Suppressor macrophage treated with lipopolysaccharide for 1 hour (primary cell): ENCODE measurements at regions not wholly inside any gene's neighbourhood (a gene's known extent, or its start where the extent isn't known, plus 50 kb on each side); places are given as distances from the start of the nearest gene placed in this dataset.
A peak's percentile ranks its signal among the peaks of the same experiment; 100 is the strongest.
"Not testable (repeated sequence)": the region's sequence is repeated elsewhere in the genome, so short reads cannot be mapped to it uniquely, and the experiment has no call there.

ENCODE experiments used
- DNase-seq, 3 donors: peaks; one replicate each; pipeline ENCODE4 v3.0.0-alpha.2; 2020 to 2022

GRCh38 chr2:49661809-49662208, 507.5 kb upstream of the FSHR start:
- no peak for DNase-seq

- DNase-seq, result no peak
Measured at GRCh38 chr2:49656853-49657252, 502.5 kb upstream of the FSHR start.

- no peak for DNase-seq
Measured at GRCh38 chr2:49643149-49643548, 488.8 kb upstream of the FSHR start.

GRCh38 chr2:49640630-49641029, 486.3 kb upstream of the FSHR start:
- no peak for DNase-seq

DNA sequence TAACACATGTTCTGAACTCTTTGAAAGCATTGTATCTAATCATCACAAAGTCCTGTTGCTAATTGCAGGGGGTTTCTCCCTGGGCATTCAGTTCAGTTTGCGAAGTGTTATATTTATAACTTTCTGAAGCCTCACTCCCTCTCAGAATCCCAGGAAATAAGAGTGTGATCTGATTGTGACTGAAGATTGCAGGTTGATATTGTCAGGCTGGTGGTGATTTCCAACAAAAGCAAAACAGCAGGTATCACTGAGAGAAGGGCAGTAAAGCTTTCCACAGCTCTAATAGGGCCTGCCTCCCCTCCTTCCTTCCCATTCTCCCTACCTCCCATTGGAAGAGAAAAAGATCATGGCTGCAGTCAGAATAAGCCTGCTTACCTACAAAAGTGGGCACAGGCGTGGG, 466.7 kb upstream of the FSHR start:
- no peak for DNase-seq

DNA sequence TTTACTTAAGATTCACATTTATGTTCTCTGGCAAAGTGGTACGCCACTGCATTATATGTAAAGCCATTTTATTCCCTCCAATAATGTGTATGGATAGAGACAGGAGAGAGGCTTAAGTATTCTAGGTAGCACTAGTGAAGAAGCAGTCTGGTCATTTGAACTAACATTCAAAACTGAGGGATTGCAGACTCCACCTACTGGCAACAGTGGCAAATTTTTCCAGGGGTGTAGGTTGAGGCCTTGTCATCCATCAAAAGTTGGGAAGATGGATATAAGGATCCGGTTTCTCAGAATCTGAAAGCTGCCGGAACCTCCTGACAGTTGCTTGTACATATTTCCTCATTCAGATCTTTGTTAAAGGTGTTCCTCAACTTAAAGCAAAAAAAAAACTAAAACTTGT, 465.5 kb upstream of the FSHR start:
- no peak for DNase-seq

DNA sequence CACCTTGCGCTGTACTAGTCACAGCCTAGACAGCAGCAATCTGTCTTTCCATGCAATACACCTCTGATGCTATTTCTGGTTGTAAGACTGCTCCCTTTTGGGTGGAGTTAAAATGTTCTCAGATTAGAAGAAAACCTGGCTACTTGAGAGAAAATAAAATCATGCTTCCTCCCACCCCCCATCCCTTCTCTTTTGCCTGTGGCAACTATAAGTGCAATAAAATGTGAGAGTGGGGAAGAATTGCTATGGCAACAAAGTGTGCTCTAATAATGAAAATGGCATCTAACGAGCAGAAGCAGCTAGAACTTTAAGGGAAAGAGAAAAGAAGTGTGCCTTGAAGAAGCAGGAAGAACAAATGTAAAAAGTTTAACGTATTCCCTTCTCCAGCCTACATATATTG, 464.2 kb upstream of the FSHR start:
- no peak for DNase-seq

DNA sequence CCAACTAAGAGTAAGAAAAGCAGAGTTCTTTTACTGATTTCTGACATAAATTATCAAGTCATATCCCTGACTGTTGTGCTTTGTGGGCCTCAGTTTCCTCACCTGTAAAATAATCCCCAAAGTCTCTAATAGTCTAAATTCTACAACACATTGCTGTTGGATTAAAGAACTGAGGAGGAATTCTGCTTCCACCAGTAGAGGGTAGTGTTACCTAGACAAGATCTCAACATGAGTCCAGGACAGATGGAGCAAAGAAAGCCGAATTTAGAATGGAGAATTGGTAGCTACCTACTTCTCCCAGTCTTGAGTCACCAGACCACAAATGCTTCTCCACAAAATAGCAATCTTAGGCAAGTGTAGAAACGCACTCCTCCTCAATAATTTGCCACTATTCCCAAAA, 462.5 kb upstream of the FSHR start:
- DNase-seq, result peak in 2 of 3 donors; percentile 0 to 15

GRCh38 chr2:49611796-49612195, 457.5 kb upstream of the FSHR start:
- not testable (repeated sequence) for DNase-seq

DNA sequence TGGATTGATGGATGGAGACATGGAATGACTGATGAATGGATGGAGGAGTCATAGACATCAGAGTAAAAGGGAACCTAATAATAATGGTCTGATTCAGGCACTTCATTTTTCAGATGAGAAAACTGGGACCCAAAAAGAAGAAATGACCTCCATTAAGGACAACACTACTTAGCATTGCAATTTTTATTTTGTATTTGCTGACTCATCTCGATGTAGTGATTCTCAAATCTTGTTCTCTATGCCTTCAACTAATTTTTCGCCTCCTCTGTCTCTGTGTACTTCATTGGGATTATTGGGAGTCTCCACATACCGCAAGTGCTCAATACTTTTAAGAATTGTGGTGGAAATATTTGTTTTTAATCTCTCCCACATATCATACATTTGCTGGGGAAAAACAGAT, 446.2 kb upstream of the FSHR start:
- DNase-seq, result no peak

- DNase-seq, result no peak
Measured at GRCh38 chr2:49598231-49598630, 443.9 kb upstream of the FSHR start.

GRCh38 chr2:49585921-49586320, 431.6 kb upstream of the FSHR start:
- no peak for DNase-seq

DNA sequence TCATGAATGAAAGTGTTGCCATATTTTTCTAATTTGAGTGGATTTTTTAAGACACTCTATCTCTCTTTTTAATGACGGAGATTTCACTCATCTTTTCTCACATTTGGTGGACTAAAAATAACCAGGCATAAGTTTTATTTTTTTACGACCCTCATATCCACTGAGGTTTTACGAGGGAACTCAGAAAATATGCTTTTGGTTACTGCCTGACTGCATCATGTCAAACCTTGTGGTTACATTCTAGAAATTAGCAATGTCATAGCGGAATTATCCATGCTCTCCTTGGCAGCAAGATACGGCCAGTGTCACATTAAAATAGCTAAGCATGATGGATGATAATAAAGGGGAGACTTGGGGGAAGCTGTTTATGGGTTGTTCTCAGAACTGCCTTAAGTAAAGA, 428.6 kb upstream of the FSHR start:
- DNase-seq, result no peak

GRCh38 chr2:49577041-49577440, 422.7 kb upstream of the FSHR start:
- DNase-seq, result no peak

- no peak for DNase-seq
Measured at GRCh38 chr2:49569176-49569575, 414.9 kb upstream of the FSHR start.

GRCh38 chr2:49567811-49568600, 413.7 kb upstream of the FSHR start:
- DNase-seq, result no peak

DNA sequence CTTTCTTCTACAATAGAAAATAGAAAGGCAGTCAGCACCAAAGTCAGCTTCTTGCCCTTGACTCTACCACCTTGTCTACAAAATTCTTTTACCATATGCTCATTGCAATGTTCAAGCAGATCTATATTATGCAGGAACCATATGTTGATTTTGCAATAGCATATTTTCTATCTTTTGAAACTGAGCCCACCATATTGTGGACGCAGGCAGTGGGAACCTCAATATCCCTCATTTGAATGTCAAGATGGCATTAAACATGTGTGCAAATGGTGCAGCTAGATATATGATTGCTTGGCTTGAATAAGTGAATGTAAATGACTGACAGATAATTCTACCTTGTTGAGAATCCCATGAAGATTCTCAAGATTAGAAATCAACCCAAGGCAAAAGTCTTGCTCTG, 412.7 kb upstream of the FSHR start:
- DNase-seq, result no peak

DNA sequence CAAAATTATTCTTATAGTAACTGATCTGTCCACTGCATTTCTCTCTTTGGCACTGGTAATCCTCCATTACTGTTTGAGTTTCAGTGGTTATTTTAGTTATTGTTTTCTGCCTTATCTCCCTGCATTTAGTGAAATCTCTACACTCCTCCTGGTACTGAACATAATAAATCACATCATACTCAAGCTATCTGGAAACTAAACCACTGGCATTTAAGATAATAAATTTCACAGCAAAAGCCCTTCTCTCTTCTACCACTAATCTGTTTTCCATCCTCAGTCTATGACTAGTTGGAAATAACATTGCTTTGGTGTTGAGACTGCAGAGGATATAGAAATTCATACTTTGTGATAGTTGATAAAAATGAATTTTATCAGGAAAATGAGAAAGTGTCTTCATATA, 399.3 kb upstream of the FSHR start:
- no peak for DNase-seq

GRCh38 chr2:49532702-49533101, 378.4 kb upstream of the FSHR start:
- no peak for DNase-seq

DNA sequence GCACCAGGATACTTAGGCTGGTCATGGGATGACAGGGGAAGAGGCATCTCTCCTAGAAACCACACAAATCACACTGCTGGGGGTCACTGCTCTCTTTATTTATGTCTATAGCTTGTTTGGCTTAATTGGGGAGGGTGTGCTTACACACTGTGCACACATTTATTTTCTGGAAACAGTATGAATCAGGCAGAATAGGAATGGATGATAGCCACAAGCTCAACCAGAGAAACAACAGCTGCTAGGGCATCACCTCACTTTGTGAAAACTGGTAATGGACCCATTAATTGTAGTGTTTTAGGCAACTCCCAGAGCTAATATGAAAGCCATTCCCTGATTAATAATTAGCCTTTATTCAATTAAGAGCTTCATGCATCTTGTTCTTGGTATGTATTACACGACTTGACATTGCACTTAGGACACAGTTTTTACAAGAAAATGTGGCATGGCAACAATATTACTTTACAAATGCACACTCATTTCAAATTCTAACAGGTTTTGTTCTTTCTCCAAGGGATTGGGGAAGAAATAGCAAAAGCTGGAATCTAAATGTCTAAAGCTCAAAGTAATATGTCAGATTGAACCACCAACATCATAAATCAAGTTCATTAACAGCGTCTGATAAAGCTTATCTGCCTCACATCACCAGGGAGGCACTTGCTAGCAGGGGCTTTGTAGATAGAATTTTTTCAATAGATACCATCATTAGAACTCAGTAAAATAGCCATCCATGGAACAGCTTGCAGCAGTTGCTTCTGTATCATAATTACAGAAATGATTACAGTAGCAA, 361.9 kb upstream of the FSHR start:
- DNase-seq, result no peak

GRCh38 chr2:49514201-49514600, 359.9 kb upstream of the FSHR start:
- no peak for DNase-seq

DNA sequence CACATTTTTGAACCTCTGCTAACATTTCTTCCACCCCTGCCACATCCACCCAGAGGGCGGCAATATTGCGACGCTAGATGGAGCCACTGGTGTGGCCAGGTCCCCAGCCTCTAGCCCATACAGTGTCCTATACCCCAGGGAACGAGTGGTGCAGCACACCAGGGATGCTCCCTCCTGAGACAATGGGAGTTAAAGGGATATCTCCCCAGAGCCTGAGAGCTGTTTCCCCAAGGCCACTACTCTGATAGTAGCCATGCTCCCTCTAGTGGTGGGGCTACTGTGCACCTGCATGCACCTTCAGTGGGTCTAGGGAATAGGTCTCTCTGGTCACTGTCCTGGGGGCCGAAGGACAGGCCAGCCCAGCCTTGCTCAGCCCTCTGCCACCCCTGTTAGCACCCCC, 336.4 kb upstream of the FSHR start:
- DNase-seq, result peak in 2 of 3 donors; percentile 6 to 33

GRCh38 chr2:49487139-49487538, 332.8 kb upstream of the FSHR start:
- no peak for DNase-seq

DNA sequence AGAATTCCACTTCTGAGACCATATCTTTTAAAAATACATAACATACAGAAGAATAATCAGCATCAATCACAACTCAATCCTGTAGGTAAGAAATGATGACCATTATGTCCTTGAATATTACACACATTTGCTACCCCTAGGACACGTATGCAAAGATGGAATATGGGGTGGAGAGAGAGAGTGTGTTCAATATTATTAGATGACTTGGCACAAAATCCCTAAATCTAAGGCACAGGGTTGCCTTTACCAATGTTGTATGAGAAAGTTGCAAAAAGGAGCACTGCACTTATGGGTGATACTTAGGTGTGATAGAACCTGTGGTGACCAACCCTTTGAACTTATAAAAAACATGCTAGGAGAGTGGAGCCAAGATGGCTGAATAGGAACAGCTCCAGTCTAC, 326.2 kb upstream of the FSHR start:
- peak in 1 of 3 donors; percentile 15 for DNase-seq
